ENCODE measurements at regions not wholly inside any gene's neighbourhood (a gene's known extent, or its start where the extent isn't known, plus 50 kb on each side); places are given as distances from the start of the nearest gene placed in this dataset.
"Not testable (repeated sequence)": the region's sequence is repeated elsewhere in the genome, so short reads cannot be mapped to it uniquely, and the experiment has no call there.

GRCh38 chr10:107545717-107546116 is 381.2 kb upstream of the SORCS1 start:
- H3K27ac Mint-ChIP-seq = no peak overlapping the region
- no peak for DNase-seq
- H3K4me3 Mint-ChIP-seq = no peak overlapping the region
- H3K36me3 Mint-ChIP-seq = no peaks in the 10 kb centered on the region
- H3K9me3 Mint-ChIP-seq = peaks cover 0 to 22% (median 8%) of the 10 kb centered on the region in 6 donors
- H3K4me1 Mint-ChIP-seq = no peaks in the 10 kb centered on the region
- no peaks in the 10 kb centered on the region for H3K27me3 Mint-ChIP-seq (ENCODE audit: low read depth in 3 of 3)

DNA sequence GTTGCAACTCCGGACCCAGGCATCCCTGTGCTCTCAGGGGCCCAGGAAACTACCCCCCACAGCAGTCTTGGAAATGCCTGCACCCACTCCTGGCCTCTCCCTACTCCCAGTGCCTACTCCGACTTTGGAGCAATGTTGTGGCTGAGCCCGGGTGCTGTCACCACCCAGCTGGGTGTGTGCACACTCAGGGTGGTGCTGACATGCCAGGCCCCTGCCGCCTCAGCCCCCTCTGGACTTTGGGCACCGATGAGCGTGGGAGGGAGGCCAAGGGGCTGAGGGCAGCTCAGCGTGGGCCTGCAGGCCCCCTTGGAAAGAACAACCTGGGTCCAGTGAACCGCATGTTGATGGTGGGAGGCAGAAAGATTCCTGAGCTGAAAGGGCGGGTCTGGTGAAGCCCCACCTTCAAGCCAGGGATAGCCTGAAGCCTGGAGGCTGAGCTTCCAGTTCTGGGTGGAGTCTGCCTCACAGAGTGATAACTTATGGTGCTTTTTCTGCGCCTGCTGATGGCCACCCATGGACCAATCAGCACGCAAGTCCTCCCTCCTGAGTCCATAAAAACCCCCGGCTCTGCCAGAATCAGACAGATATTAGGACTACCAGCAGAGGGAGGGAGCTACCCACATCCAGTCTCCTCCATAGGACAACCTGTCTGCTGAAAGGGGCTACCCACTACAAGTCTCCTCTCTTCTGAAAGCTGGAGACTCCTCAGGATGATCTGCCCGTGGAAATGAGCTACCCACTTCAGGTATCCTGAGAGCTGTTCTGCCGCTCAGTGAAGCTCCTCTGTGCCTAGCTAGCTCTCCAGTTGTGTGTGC is 380.4 kb upstream of the SORCS1 start:
- Mint-ChIP-seq H3K9me3 (peaks cover 0 to 19% (median 7%) of the 10 kb centered on the region in 6 donors), H3K4me1 (no peaks in the 10 kb centered on the region), H3K27ac (no peak overlapping the region), H3K27me3 (ENCODE audit: low read depth in 3 of 3) (no peaks in the 10 kb centered on the region), H3K36me3 (no peaks in the 10 kb centered on the region), H3K4me3 (no peak overlapping the region)
- no peak for DNase-seq

DNA sequence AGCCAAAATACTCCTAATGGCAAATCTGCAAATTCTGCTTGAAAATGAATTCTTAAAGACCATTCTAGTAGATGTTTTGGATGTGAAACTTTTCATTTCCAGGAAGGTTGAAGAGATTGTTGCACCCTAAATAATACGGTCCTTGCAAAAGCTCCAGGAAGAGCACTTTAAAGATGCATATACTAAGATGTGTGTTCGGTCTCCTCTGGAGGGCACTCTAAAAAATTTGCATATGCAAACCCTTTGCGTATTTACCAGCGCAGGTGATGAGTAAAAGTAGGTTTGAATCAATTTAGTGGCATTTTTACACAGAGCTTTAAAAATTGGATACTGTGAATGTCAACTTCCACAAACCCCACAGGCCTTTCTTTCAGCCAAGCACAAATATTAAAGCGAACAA is 378.1 kb upstream of the SORCS1 start:
- H3K27ac Mint-ChIP-seq = no peak overlapping the region
- H3K4me1 Mint-ChIP-seq = no peaks in the 10 kb centered on the region
- no peak overlapping the region for H3K4me3 Mint-ChIP-seq
- no peak for DNase-seq
- H3K9me3 Mint-ChIP-seq = peaks cover 0 to 11% (median 6%) of the 10 kb centered on the region in 6 donors
- H3K36me3 Mint-ChIP-seq = no peaks in the 10 kb centered on the region
- H3K27me3 Mint-ChIP-seq (ENCODE audit: low read depth in 3 of 3) = no peaks in the 10 kb centered on the region

DNA sequence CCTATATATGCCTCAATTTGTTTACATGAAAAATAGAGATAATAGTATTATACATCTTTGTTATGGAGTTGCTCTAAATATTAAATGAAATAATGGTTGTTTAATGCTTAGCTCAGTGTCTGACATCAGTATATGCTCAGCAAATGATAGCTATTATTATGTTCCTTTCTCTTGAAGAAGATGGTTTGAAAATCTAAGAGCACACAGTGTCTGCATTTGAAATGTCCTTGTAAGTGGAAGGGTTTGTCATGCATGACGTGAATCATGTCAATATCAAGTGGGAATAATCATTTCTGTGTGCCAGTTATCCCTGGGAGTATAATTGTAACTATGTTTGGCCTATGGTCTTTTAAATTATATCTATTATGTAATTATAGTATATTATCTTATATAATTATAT is 377.5 kb upstream of the SORCS1 start:
- Mint-ChIP-seq H3K4me1 (no peaks in the 10 kb centered on the region), H3K9me3 (peaks cover 2 to 11% (median 6%) of the 10 kb centered on the region in 6 donors), H3K27ac (no peak overlapping the region), H3K27me3 (ENCODE audit: low read depth in 3 of 3) (no peaks in the 10 kb centered on the region), H3K4me3 (no peak overlapping the region), H3K36me3 (no peaks in the 10 kb centered on the region)
- no peak for DNase-seq

GRCh38 chr10:107540981-107541380 is 376.5 kb upstream of the SORCS1 start:
- Mint-ChIP-seq H3K9me3 (peaks cover 2 to 11% (median 6%) of the 10 kb centered on the region in 6 donors), H3K27me3 (ENCODE audit: low read depth in 3 of 3) (no peaks in the 10 kb centered on the region), H3K36me3 (no peaks in the 10 kb centered on the region), H3K4me3 (no peak overlapping the region), H3K27ac (no peak overlapping the region), H3K4me1 (no peaks in the 10 kb centered on the region)
- DNase-seq = no peak

DNA sequence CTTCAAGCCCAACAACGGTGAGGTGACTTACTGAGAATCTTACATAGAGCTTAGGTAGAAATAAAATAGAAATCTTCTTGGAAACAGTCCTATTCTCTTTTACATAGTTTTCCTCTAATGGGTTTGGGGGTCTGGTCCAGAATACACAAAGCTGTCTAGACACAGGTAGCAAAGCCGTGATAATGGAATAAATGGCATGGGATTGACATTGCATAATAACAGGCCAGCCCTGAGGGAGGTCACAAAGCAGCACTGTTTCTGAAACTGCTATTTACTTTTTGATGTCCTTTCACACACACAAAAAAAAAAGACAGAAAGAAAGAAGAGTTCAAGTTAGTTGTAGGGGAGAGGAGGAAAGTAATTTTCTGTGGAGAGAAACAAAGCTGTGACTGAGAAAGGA is 364.8 kb upstream of the SORCS1 start:
- Mint-ChIP-seq H3K9me3 (peaks cover 0 to 12% (median 4%) of the 10 kb centered on the region in 6 donors), H3K4me1 (no peaks in the 10 kb centered on the region), H3K27me3 (ENCODE audit: low read depth in 3 of 3) (no peaks in the 10 kb centered on the region), H3K36me3 (no peaks in the 10 kb centered on the region), H3K27ac (no peak overlapping the region), H3K4me3 (no peak overlapping the region)
- no peak for DNase-seq

GRCh38 chr10:107520348-107520747 is 355.8 kb upstream of the SORCS1 start:
- H3K9me3 Mint-ChIP-seq = peaks cover 1 to 10% (median 4%) of the 10 kb centered on the region in 6 donors
- no peaks in the 10 kb centered on the region for H3K36me3 Mint-ChIP-seq
- peaks cover 0 to 1% (median 0%) of the 10 kb centered on the region in 3 donors for H3K27me3 Mint-ChIP-seq (ENCODE audit: low read depth in 3 of 3)
- no peak overlapping the region for H3K4me3 Mint-ChIP-seq
- H3K4me1 Mint-ChIP-seq = no peaks in the 10 kb centered on the region
- DNase-seq = no peak
- H3K27ac Mint-ChIP-seq = no peak overlapping the region

- DNase-seq = no peak
- Mint-ChIP-seq H3K27me3 (ENCODE audit: low read depth in 3 of 3) (peaks cover 0 to 1% (median 0%) of the 10 kb centered on the region in 3 donors), H3K4me1 (no peaks in the 10 kb centered on the region), H3K36me3 (no peaks in the 10 kb centered on the region), H3K4me3 (no peak overlapping the region), H3K9me3 (peaks cover 0 to 10% (median 4%) of the 10 kb centered on the region in 6 donors), H3K27ac (no peak overlapping the region)
Observed at GRCh38 chr10:107517811-107518210, 353.3 kb upstream of the SORCS1 start.

DNA sequence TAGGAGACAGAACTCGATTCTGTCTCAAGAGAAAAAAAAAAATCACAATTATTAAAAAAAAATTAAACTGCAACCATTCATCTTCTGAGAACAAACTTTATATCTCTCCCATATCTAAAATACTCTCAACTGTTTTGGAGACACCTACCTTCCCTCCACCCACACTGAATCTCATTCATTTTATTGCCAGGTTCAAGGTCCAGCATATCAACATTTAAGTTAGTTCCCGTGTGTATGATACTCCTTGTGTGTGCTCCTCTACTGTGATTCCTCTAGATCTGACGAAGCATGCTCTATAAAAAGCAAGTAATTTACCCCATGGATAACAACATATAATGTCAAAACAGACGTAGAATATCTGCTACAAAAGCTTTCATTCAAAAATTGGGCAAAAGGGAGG is 351.8 kb upstream of the SORCS1 start:
- Mint-ChIP-seq H3K36me3 (no peaks in the 10 kb centered on the region), H3K27ac (no peak overlapping the region), H3K4me3 (no peak overlapping the region), H3K27me3 (ENCODE audit: low read depth in 3 of 3) (peaks cover 0 to 1% (median 0%) of the 10 kb centered on the region in 3 donors), H3K9me3 (peaks cover 0 to 10% (median 4%) of the 10 kb centered on the region in 6 donors), H3K4me1 (no peaks in the 10 kb centered on the region)
- no peak for DNase-seq

- H3K27ac Mint-ChIP-seq; H3K4me1 Mint-ChIP-seq; DNase-seq; H3K36me3 Mint-ChIP-seq; H3K27me3 Mint-ChIP-seq (ENCODE audit: low read depth in 3 of 3); H3K4me3 Mint-ChIP-seq: not testable (repeated sequence)
- H3K9me3 Mint-ChIP-seq = peaks cover 0 to 37% (median 3%) of the 10 kb centered on the region in 6 donors
Observed at GRCh38 chr10:107504011-107504410, 339.5 kb upstream of the SORCS1 start.

DNA sequence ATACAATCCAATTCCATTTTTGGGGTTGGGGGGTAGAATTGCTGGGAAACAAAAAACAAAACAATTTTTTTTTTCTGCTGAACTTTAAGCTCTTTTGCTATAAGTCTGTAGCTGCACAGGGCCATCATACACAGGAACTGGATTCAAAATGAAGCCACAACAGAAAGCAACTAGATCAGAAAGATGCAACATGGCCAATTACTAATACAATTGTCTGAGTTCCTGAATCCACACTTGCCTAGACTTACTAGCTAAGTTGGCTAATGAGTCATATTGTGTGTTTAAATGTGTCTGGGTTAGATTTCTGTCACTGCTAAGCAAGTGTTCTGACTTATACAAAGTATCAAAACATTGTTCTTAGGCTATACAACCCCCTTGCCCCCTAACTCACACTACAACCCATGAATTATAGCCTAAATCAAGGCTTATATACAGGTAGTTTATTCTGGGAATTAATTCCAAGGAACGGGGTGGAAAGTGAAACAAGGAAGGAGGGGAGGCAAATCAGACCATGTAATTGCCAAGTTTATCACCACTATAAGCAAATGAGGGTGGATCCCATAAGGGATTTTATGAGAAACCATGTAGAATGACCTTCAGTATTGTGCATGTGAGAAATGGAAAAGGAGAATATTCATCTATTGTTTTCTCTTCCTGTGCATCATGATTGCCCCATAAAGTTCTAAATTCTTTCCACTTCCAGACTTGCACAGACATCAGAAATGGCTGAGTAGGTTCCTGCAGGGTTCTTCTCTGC is 337.9 kb upstream of the SORCS1 start:
- Mint-ChIP-seq H3K27me3 (ENCODE audit: low read depth in 3 of 3) (peaks cover 0 to 5% (median 0%) of the 10 kb centered on the region in 3 donors), H3K9me3 (peaks cover 0 to 22% (median 4%) of the 10 kb centered on the region in 6 donors), H3K27ac (no peak overlapping the region), H3K4me3 (no peak overlapping the region), H3K36me3 (no peaks in the 10 kb centered on the region), H3K4me1 (no peaks in the 10 kb centered on the region)
- DNase-seq = no peak

GRCh38 chr10:107498983-107499382 is 334.5 kb upstream of the SORCS1 start:
- peaks cover 2 to 22% (median 5%) of the 10 kb centered on the region in 6 donors for H3K9me3 Mint-ChIP-seq
- H3K4me3 Mint-ChIP-seq = no peak overlapping the region
- H3K27ac Mint-ChIP-seq = no peak overlapping the region
- DNase-seq = no peak
- H3K4me1 Mint-ChIP-seq = no peaks in the 10 kb centered on the region
- no peaks in the 10 kb centered on the region for H3K36me3 Mint-ChIP-seq
- peaks cover 0 to 5% (median 0%) of the 10 kb centered on the region in 3 donors for H3K27me3 Mint-ChIP-seq (ENCODE audit: low read depth in 3 of 3)

DNA sequence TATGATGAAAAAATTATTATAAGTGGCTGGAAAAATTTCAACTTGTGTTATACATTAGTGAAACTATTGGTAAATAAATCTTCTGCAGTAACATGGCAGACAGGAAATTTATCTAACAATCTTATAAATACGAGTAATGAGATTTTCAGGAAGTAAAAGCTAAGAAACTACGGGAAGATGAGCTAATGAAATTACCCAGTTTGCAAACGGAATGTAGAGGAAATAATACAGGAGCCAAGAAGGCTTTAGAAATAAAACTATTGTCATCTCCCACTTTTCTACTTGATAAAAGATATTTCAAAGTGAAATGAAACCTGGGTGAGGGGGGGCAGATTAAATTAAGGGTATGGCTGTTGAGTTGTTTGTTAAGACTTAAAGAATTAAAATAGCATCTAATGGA is 332.5 kb upstream of the SORCS1 start:
- no peak for DNase-seq
- Mint-ChIP-seq H3K27me3 (ENCODE audit: low read depth in 3 of 3) (peaks cover 0 to 5% (median 0%) of the 10 kb centered on the region in 3 donors), H3K4me3 (no peak overlapping the region), H3K4me1 (no peaks in the 10 kb centered on the region), H3K36me3 (no peaks in the 10 kb centered on the region), H3K9me3 (peaks cover 0 to 21% (median 4%) of the 10 kb centered on the region in 6 donors), H3K27ac (no peak overlapping the region)

DNA sequence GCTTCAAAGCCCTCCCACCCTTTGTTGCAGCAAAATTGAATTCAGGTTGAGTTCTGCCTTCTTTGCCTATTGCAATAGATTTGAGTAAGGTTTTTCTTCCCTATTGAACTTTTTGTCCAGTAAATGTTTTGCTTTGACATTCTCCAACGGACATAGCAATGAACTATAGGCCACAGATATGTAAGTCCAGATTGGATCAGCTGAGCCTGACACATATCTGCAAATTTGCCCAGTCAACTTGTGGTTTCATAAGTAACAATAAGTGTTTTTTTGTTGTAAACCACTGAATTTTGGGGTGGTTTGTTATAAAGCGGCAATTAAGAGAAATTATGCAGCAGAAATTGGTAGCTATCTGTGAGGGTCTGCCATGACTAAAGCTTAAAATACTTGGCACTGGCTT is 332.1 kb upstream of the SORCS1 start:
- Mint-ChIP-seq H3K36me3 (no peaks in the 10 kb centered on the region), H3K4me3 (no peak overlapping the region), H3K4me1 (no peaks in the 10 kb centered on the region), H3K9me3 (peaks cover 0 to 17% (median 4%) of the 10 kb centered on the region in 6 donors), H3K27me3 (ENCODE audit: low read depth in 3 of 3) (peaks cover 0 to 3% (median 0%) of the 10 kb centered on the region in 3 donors), H3K27ac (no peak overlapping the region)
- no peak for DNase-seq
